ENCODE measurements at regions not wholly inside any gene's neighbourhood (a gene's known extent, or its start where the extent isn't known, plus 50 kb on each side); places are given as distances from the start of the nearest gene placed in this dataset.

GRCh38 chr2:11075221-11075620 is 80.0 kb upstream of the SLC66A3 start:
- no peaks in the 10 kb centered on the region for H3K27me3 ChIP-seq (replicated peaks in 1 of 4; ENCODE audit: control insufficient read depth in 3 of 4, extremely low read depth in 1 of 4, insufficient read depth in 3 of 4, low read length in 3 of 4)
- H4K91ac ChIP-seq (replicated peaks; ENCODE audit: insufficient read length, low read length) = peak overlapping the region; percentile 37
- POLR2A ChIA-PET (ENCODE audit: partially characterized antibody) = no interaction called here
- no peaks in the 10 kb centered on the region for H3K9me3 ChIP-seq (ENCODE audit: insufficient read depth in 2 of 2, low read depth in 1 of 2, low read length in 1 of 2)
- H3K23me2 ChIP-seq (ENCODE audit: low read depth, low read length) = no peaks in the 10 kb centered on the region
- no peak overlapping the region for H2AK5ac ChIP-seq (ENCODE audit: low read depth, low read length)
- no peak overlapping the region for H3K23ac ChIP-seq (ENCODE audit: insufficient read length)
- FAIRE-seq = no peak
- H3K79me1 ChIP-seq (ENCODE audit: low read depth, low read length) = no peaks in the 10 kb centered on the region
- H2AFZ ChIP-seq (ENCODE audit: low read length) = no peak overlapping the region
- H2BK12ac ChIP-seq (ENCODE audit: low read depth, low read length) = no peak overlapping the region
- no peak overlapping the region for H3K4me3 ChIP-seq (ENCODE audit: extremely low read depth in 1 of 4, insufficient read depth in 2 of 4, low read depth in 3 of 4, low read length in 4 of 4)
- no peak overlapping the region for H3K18ac ChIP-seq (ENCODE audit: extremely low read depth, low read length)
- H4K8ac ChIP-seq (ENCODE audit: extremely low read depth, insufficient read depth, low read length) = no peak overlapping the region
- peaks cover 0 to 8% (median 4%) of the 10 kb centered on the region in 4 experiments; a peak in 6 of 7 replicates for H3K4me1 ChIP-seq (replicated peaks in 1 of 4; ENCODE audit: control insufficient read depth in 3 of 4, insufficient read depth in 4 of 4, low read length in 3 of 4)
- CTCF ChIA-PET (ENCODE audit: partially characterized antibody) = interaction anchor here (0.8 to 1.6 kb wide), 4 partner anchors 43 to 240 kb away, joined by 3 to 4 read pairs (median 4); no protein-coding TSS in a partner anchor
- H3K4me2 ChIP-seq (ENCODE audit: insufficient read depth in 1 of 2, low read depth in 2 of 2, low read length in 2 of 2) = no peak overlapping the region
- peak in 1 of 2 experiments; percentile 31 for DNase-seq (ENCODE audit: low read depth in 1 of 2, low spot score in 2 of 2)
- no peak overlapping the region for H4K5ac ChIP-seq (ENCODE audit: insufficient read length, low read depth, low read length)
- H3K56ac ChIP-seq (replicated peaks; ENCODE audit: insufficient read length, low read depth, low read length) = no peak overlapping the region
- H3K27ac ChIP-seq (ENCODE audit: low read depth, low read length) = no peak overlapping the region
- H3K14ac ChIP-seq (ENCODE audit: insufficient read length) = no peak overlapping the region
- no peak overlapping the region for H2BK120ac ChIP-seq (replicated peaks; ENCODE audit: low read depth, low read length)
- H3K4ac ChIP-seq (replicated peaks; ENCODE audit: insufficient read length, low read depth, low read length) = no peak overlapping the region
- H2BK15ac ChIP-seq (ENCODE audit: low read length) = 0 out of 2 replicates have a peak overlapping the region, but pooled peaks have one; percentile 55
- H3K36me3 ChIP-seq (ENCODE audit: control insufficient read depth in 2 of 4, insufficient read depth in 4 of 4, low read length in 3 of 4) = no peaks in the 10 kb centered on the region
- TF ChIP-seq JUND (IDR thresholded peaks at IDR 0.05; ENCODE audit: low read length) (no peak), NANOG (IDR thresholded peaks at IDR 0.05; ENCODE audit: insufficient read depth, low read depth, low read length, poor library complexity, severe bottlenecking) (no peak), SP2 (IDR thresholded peaks at IDR 0.05; ENCODE audit: low read length) (no peak), CREB1 (IDR thresholded peaks at IDR 0.05) (no peak), CTCF (IDR thresholded peaks at IDR 0.05; ENCODE audit: control extremely low read depth in 1 of 3, insufficient read depth in 1 of 3, low read depth in 1 of 3, low read length in 3 of 3) (no peak)
- no peaks in the 10 kb centered on the region for H3K79me2 ChIP-seq (ENCODE audit: control insufficient read depth in 1 of 2, insufficient read depth in 2 of 2, low read length in 2 of 2)
- no peaks in the 10 kb centered on the region for H4K20me1 ChIP-seq (replicated peaks in 1 of 2; ENCODE audit: control insufficient read depth in 1 of 2, insufficient read depth in 2 of 2, low read length in 2 of 2)
- H2BK20ac ChIP-seq (ENCODE audit: low read length) = no peak overlapping the region
- 94% methylated on average over 5 of the region's 5 CpGs; no CpG with 5 or more reads in 1 of the 2 experiments for WGBS, 2 experiments (ENCODE audit: extremely low coverage in 1 of 2, insufficient coverage in 1 of 2, insufficient read length in 1 of 2, insufficient replicate concordance in 2 of 2, low coverage in 1 of 2, low lambda C conversion rate in 2 of 2, missing lambda C conversion rate in 1 of 2)
- no peak overlapping the region; the same call in 1 of the 2 replicates for H2BK5ac ChIP-seq (ENCODE audit: low read depth, low read length)
- no peak overlapping the region for H3K9ac ChIP-seq (replicated peaks in 1 of 4; ENCODE audit: extremely low read depth in 1 of 4, low read depth in 3 of 4, low read length in 3 of 4)

All from H1 (cell line).